BE2C (cell line): ENCODE measurements at regions not wholly inside any gene's neighbourhood (a gene's known extent, or its start where the extent isn't known, plus 50 kb on each side); places are given as distances from the start of the nearest gene placed in this dataset.

Experiments used
- DNase-seq: peaks from one replicate; pipeline ENCODE4 v3.0.0-alpha.2; 2020
- H3K27me3 ChIP-seq: fragments of 250-450 bp; sonication (Bioruptor Pico); 2 replicates; pipeline ENCODE4 v1.5.1; 2020; ENCODE audit warnings: mild to moderate bottlenecking
- H3K36me3 ChIP-seq: fragments of 250-450 bp; sonication (Bioruptor Pico); 2 replicates; pipeline ENCODE4 v1.5.1; 2020; ENCODE audit warnings: mild to moderate bottlenecking
- H3K4me1 ChIP-seq: fragments of 250-450 bp; sonication (Bioruptor Pico); 2 replicates; pipeline ENCODE4 v1.5.1; 2020
- H3K4me3 ChIP-seq: 2 replicates; pipeline ENCODE4 v1.5.1; 2011; ENCODE audit warnings: low read depth, low read length
- H3K9me3 ChIP-seq: fragments of 250-450 bp; sonication (Bioruptor Pico); 2 replicates; pipeline ENCODE4 v1.5.1; 2020
- TF ChIP-seq, protein P1 (sequence below): IDR thresholded peaks from 2 replicates; pipeline ENCODE4 v1.5.1; 2012; ENCODE audit warnings: mild to moderate bottlenecking, low read depth, low read length

DNA sequence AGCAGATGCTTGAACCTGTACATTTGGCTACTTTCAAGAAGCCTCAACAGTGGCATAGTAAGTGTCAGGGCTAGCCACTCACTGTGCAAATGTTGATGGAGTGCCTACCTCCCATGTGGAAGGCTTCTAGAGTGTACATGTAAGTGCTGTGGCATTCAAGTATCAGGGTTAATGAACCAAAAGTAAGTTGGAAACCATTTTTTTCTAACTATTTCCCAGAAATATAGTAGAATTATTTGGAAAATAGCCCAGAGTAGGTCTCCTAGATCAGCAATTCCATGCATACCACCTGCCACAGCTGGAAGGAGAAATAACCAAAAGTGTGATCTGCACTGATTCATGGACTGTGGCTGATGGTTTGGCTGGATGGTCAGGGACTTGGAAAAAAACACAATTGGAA is 53.3 kb downstream of the FOXD1 start:
- Histone ChIP-seq H3K4me3 (no peak overlapping the region), H3K27me3 (peaks cover 13% of the 10 kb centered on the region; the same call in 1 of the 2 replicates), H3K36me3 (no peaks in the 10 kb centered on the region), H3K9me3 (no peaks in the 10 kb centered on the region; the same call in 1 of the 2 replicates), H3K4me1 (no peaks in the 10 kb centered on the region)
- TF ChIP-seq, protein P1, sequence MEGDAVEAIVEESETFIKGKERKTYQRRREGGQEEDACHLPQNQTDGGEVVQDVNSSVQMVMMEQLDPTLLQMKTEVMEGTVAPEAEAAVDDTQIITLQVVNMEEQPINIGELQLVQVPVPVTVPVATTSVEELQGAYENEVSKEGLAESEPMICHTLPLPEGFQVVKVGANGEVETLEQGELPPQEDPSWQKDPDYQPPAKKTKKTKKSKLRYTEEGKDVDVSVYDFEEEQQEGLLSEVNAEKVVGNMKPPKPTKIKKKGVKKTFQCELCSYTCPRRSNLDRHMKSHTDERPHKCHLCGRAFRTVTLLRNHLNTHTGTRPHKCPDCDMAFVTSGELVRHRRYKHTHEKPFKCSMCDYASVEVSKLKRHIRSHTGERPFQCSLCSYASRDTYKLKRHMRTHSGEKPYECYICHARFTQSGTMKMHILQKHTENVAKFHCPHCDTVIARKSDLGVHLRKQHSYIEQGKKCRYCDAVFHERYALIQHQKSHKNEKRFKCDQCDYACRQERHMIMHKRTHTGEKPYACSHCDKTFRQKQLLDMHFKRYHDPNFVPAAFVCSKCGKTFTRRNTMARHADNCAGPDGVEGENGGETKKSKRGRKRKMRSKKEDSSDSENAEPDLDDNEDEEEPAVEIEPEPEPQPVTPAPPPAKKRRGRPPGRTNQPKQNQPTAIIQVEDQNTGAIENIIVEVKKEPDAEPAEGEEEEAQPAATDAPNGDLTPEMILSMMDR, result no peak
- DNase-seq, result no peak

DNA sequence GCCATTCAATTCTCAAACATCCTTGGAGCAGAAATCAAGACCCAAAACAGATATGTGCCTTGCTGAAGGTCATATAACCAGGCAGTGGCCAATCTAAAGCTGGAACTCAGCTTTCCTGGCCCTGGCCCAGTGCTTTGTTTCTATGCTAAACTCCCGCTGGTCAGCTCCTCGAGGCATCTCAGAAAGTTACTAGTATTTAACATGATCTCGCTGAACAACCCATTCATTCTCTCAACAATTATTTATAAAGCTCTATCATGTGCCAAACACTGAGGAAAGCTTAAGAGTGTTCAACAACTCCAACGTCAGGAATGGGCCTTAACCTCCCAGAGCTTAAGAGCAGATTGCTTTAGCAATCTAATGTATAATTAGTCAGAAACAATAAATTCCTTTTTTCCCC is 54.0 kb downstream of the FOXD1 start:
- H3K4me1 ChIP-seq, result no peaks in the 10 kb centered on the region
- H3K36me3 ChIP-seq, result no peaks in the 10 kb centered on the region
- no peak overlapping the region for H3K4me3 ChIP-seq
- H3K27me3 ChIP-seq, result peaks cover 7% of the 10 kb centered on the region; the same call in 1 of the 2 replicates
- DNase-seq, result no peak
- TF ChIP-seq, protein P1, result no peak
- no peaks in the 10 kb centered on the region; the same call in 1 of the 2 replicates for H3K9me3 ChIP-seq

DNA sequence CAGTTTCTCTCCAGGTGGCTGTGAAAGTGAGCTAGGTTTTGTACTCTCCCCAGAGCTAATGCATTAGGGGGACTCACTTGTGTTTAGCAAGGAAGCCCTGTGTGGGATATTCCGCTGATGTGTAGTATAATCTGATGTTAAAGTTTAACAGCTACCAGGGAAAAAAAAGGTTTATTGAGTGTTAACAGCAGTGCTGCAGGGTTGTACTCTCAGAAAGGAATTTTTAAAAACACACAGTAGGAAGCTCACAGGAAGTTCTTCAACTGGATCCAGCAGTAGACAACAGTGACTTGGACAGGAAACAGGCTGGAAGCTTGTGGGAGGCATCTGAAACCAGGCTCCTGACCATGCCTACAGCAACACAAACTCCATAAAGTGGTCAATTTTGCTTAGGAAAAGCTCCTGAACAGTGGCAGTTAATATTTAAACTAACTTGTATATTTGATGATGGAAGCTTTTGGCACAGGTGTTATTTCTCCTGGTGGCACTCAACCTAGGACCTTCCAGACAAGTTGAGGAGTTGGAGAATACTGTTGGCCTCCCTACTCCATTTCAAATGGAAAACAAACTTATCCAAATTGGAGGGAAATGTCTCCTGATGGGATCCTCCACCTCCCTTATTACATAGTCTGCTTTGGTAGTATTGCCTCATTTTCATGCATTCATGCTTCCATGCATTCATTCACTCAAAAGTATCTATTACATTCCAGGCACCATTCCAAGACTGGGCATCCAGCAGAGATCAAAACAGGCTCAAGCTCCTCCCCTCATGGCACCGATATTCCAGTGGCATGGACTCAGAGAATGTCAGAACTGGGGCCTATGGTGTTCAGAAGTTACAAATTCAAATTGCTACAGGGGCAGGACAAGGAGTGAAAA is 54.7 kb downstream of the FOXD1 start:
- no peaks in the 10 kb centered on the region for H3K36me3 ChIP-seq
- H3K9me3 ChIP-seq, result no peaks in the 10 kb centered on the region; the same call in 1 of the 2 replicates
- DNase-seq, result no peak
- TF ChIP-seq, protein P1, result no peak
- peaks cover 7% of the 10 kb centered on the region; the same call in 1 of the 2 replicates for H3K27me3 ChIP-seq
- no peak overlapping the region for H3K4me3 ChIP-seq
- no peaks in the 10 kb centered on the region; the same call in 1 of the 2 replicates for H3K4me1 ChIP-seq

DNA sequence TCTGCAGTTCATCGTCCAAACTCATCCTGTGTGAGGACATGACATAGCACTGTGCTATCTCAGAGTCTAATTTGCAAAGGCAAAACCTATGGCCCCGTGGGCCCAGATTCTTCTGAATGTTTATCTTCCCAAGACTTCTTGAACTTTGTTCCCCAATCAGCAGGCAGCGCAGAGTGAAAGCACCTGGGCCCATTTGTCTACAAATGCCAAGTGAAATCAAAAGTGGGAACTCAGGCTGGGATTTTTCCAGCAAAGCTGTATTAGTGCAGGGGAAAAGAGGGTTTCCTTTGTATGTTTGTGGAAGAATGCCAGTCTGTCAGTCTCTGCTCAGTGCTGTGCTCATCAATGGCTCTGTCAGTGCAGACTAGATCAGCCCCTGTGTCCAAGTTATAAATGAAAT is 55.8 kb downstream of the FOXD1 start:
- Histone ChIP-seq H3K4me3 (no peak overlapping the region), H3K36me3 (no peaks in the 10 kb centered on the region), H3K9me3 (no peaks in the 10 kb centered on the region; the same call in 1 of the 2 replicates), H3K4me1 (peaks cover 4% of the 10 kb centered on the region), H3K27me3 (peaks cover 7% of the 10 kb centered on the region; the same call in 1 of the 2 replicates)
- TF ChIP-seq, protein P1, result no peak
- DNase-seq, result no peak

DNA sequence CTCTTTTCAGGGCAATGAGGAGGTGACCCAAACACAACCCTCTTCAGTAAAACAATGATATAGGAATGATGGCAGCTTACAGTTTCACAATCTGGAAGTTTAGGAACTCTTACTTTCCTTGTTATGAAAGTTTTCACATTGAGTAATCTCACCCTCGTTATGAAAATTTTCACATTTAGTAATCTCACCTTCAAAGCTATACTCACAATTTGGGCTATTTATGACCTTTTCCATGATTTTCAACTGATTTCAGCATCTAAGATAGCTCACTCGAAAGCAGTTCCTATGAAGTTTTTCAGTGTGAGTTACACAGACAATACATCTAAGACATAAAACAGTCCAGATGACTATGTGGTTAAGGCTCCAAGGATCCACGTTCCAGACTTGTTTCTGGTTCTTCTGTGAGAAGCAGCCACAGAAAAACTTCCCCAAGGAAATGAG is 57.1 kb downstream of the FOXD1 start:
- no peak for DNase-seq
- peaks cover 7% of the 10 kb centered on the region; the same call in 1 of the 2 replicates for H3K27me3 ChIP-seq

More for the DNA sequence above, 57.1 kb downstream of the FOXD1 start:
- TF ChIP-seq, protein P1, result no peak
- H3K9me3 ChIP-seq, result no peaks in the 10 kb centered on the region; the same call in 1 of the 2 replicates
- peaks cover 6% of the 10 kb centered on the region for H3K4me1 ChIP-seq
- no peak overlapping the region for H3K4me3 ChIP-seq
- no peaks in the 10 kb centered on the region for H3K36me3 ChIP-seq
